Immature natural killer cell (primary cell): ENCODE measurements at regions not wholly inside any gene's neighbourhood (a gene's known extent, or its start where the extent isn't known, plus 50 kb on each side); places are given as distances from the start of the nearest gene placed in this dataset.

ENCODE experiments used
- DNase-seq, 3 donors: peaks; one replicate each; pipeline ENCODE4 v3.0.0; 2022; ENCODE audit warnings: mixed read lengths in 1 of 3
- H3K27ac Mint-ChIP-seq, 6 donors: one replicate each; pipeline ENCODE4 v1.8.0; 2020; ENCODE audit warnings: mixed read lengths in 6 of 6, mild to moderate bottlenecking in 5 of 6, inconsistent platforms in 4 of 6, moderate library complexity in 3 of 6
- H3K27me3 Mint-ChIP-seq, 3 donors: one replicate each; pipeline ENCODE4 v1.8.0; 2020 to 2021; ENCODE audit warnings: low read depth in 3 of 3, mild to moderate bottlenecking in 3 of 3, mixed read lengths in 3 of 3, moderate library complexity in 3 of 3, inconsistent platforms in 1 of 3
- H3K36me3 Mint-ChIP-seq, 3 donors: one replicate each; pipeline ENCODE4 v1.8.0; 2020; ENCODE audit warnings: mixed read lengths in 3 of 3, inconsistent platforms in 2 of 3, mild to moderate bottlenecking in 2 of 3
- H3K4me1 Mint-ChIP-seq, 2 donors: one replicate each; pipeline ENCODE4 v1.8.0; 2020; ENCODE audit warnings: inconsistent platforms in 2 of 2, mild to moderate bottlenecking in 2 of 2, mixed read lengths in 2 of 2, moderate library complexity in 1 of 2
- H3K4me3 Mint-ChIP-seq, 5 donors: one replicate each; pipeline ENCODE4 v1.8.0; 2020; ENCODE audit warnings: mild to moderate bottlenecking in 5 of 5, mixed read lengths in 5 of 5, inconsistent platforms in 3 of 5, moderate library complexity in 3 of 5
- H3K9me3 Mint-ChIP-seq, 6 donors: one replicate each; pipeline ENCODE4 v1.8.0; 2020; ENCODE audit warnings: mild to moderate bottlenecking in 6 of 6, mixed read lengths in 6 of 6, inconsistent platforms in 4 of 6, moderate library complexity in 3 of 6

DNA sequence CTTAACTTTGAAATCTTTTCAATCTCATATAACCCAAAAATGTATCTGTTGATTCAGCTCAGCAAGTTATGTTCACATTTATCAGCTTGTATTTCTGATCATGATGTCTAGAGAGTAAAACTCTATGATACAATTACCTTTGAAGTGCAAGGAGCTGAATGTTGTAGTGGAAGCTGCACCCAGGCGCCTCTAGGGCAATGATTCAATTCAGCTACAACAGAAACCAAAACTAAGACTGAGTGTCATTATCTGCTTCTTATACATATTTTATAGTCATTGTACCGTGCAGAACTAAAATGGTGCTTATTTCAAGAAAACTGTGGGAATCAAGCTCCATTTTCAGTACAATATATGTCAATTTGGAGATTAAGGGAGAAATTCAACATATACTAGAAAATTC lies 1237.5 kb downstream of the ZPLD1 start:
- peaks cover 0 to 4% (median 2%) of the 10 kb centered on the region in 3 donors for H3K27me3 Mint-ChIP-seq
- no peak overlapping the region for H3K27ac Mint-ChIP-seq
- H3K9me3 Mint-ChIP-seq = peaks cover 0 to 9% (median 2%) of the 10 kb centered on the region in 6 donors
- H3K4me1 Mint-ChIP-seq = no peaks in the 10 kb centered on the region
- H3K4me3 Mint-ChIP-seq = no peak overlapping the region
- no peak for DNase-seq
- no peaks in the 10 kb centered on the region for H3K36me3 Mint-ChIP-seq

DNA sequence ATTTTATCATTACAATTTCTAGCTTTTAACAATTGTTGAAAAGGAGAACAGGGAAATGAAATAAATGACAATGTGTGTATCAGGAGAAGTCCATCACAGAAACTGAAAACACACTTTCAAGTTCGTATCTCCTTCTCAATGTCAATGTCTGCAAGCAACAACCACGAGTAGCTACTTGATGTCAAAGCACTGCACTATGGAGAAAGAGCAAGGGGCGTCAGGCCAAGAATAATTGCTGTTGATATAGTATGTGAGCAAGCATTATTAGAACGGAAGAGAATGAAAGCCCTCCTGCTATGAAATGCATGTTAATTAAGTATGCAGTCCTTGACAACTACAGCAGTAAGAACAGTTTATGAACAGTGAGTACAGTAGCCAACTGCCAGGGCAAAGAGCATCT lies 1250.1 kb downstream of the ZPLD1 start:
- Mint-ChIP-seq H3K36me3 (no peaks in the 10 kb centered on the region), H3K4me3 (no peak overlapping the region)

DNA sequence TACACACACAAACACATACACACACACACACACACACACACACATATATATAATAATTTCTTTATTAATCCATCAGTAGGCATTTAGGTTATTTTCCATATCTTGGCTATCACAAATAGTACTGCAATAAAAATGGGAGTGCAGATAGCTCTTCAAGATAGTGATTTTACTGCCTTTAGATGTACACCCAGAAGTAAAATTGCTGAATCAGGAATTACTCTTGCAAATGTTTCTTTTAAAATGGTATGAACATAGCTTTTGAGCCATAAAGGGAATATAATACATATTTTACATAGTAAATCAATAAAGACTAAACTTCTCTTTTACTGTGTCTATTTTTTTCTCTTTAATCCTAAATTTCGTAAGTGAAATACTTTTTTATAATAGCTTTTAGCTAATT lies 1251.1 kb downstream of the ZPLD1 start:
- Mint-ChIP-seq H3K4me1 (no peaks in the 10 kb centered on the region), H3K27me3 (no peaks in the 10 kb centered on the region), H3K27ac (no peak overlapping the region), H3K4me3 (no peak overlapping the region), H3K9me3 (peaks cover 10 to 30% (median 16%) of the 10 kb centered on the region in 6 donors), H3K36me3 (no peaks in the 10 kb centered on the region)
- no peak for DNase-seq

More for the DNA sequence above, 1250.1 kb downstream of the ZPLD1 start:
- Mint-ChIP-seq H3K9me3 (peaks cover 9 to 25% (median 15%) of the 10 kb centered on the region in 6 donors), H3K4me1 (no peaks in the 10 kb centered on the region), H3K27ac (no peak overlapping the region), H3K27me3 (no peaks in the 10 kb centered on the region)
- DNase-seq = no peak

- H3K4me1 Mint-ChIP-seq = no peaks in the 10 kb centered on the region
- no peak overlapping the region for H3K27ac Mint-ChIP-seq
- H3K27me3 Mint-ChIP-seq = no peaks in the 10 kb centered on the region
- H3K4me3 Mint-ChIP-seq = no peak overlapping the region
- DNase-seq = no peak
- H3K9me3 Mint-ChIP-seq = peaks cover 17 to 45% (median 32%) of the 10 kb centered on the region in 6 donors
- no peaks in the 10 kb centered on the region for H3K36me3 Mint-ChIP-seq
Observed at GRCh38 chr3:103690536-103690935, 1255.7 kb downstream of the ZPLD1 start.

DNA sequence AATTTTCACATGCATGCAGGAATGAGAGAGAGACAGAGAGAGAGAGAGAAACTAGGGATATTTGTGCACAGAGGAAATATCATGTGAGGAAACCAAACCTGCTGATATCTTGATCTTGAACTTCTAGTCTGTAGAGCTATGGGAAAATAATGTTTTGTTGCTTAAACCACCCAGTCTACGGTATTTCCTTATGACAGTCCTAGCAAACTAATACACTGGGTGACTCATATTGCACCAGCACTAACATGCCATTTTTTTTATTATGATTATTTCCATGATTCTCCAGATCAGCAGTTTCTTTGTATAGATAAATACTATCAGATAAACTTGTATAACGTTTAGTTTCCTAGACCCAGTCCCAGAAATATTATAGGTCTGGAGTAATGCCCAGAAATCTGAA lies 1259.0 kb downstream of the ZPLD1 start:
- no peak overlapping the region for H3K27ac Mint-ChIP-seq
- no peaks in the 10 kb centered on the region for H3K36me3 Mint-ChIP-seq
- no peak for DNase-seq
- no peak overlapping the region for H3K4me3 Mint-ChIP-seq
- no peaks in the 10 kb centered on the region for H3K4me1 Mint-ChIP-seq
- H3K27me3 Mint-ChIP-seq = no peaks in the 10 kb centered on the region
- peaks cover 13 to 42% (median 30%) of the 10 kb centered on the region in 6 donors for H3K9me3 Mint-ChIP-seq

- H3K27me3 Mint-ChIP-seq = peaks cover 0 to 3% (median 0%) of the 10 kb centered on the region in 3 donors
- no peak overlapping the region for H3K27ac Mint-ChIP-seq
- no peaks in the 10 kb centered on the region for H3K36me3 Mint-ChIP-seq
Observed at GRCh38 chr3:103698646-103699045, 1263.8 kb downstream of the ZPLD1 start.

GRCh38 chr3:103699228-103699627 lies 1264.4 kb downstream of the ZPLD1 start:
- no peaks in the 10 kb centered on the region for H3K4me1 Mint-ChIP-seq
- H3K27ac Mint-ChIP-seq = no peak overlapping the region
- DNase-seq = no peak
- no peak overlapping the region for H3K4me3 Mint-ChIP-seq
- H3K36me3 Mint-ChIP-seq = no peaks in the 10 kb centered on the region
- peaks cover 0 to 18% (median 6%) of the 10 kb centered on the region in 6 donors for H3K9me3 Mint-ChIP-seq
- peaks cover 0 to 3% (median 0%) of the 10 kb centered on the region in 3 donors for H3K27me3 Mint-ChIP-seq

More at GRCh38 chr3:103698646-103699045, 1263.8 kb downstream of the ZPLD1 start:
- no peak for DNase-seq
- Mint-ChIP-seq H3K4me1 (no peaks in the 10 kb centered on the region), H3K4me3 (no peak overlapping the region), H3K9me3 (peaks cover 2 to 19% (median 6%) of the 10 kb centered on the region in 6 donors)

DNA sequence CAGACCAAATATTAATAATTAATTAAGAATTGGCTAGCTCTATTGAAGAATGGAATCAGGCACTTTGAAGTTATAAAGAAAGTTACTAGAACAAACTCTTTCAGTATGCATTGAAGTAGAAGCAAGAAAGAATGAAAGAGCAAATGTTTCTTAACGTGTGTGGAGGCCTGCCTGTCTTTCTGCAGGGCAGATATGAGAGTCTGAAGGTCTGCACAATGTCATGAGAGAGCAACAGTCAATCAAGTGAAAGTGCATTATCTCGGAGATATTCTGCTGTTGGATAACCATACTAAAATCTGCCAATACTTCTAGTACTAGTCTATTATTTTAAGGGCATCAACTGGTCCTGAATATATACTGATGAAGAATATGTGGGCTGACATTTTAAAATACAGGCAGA lies 1270.8 kb downstream of the ZPLD1 start:
- Mint-ChIP-seq H3K27ac (no peak overlapping the region), H3K27me3 (peaks cover 0 to 3% (median 0%) of the 10 kb centered on the region in 3 donors), H3K9me3 (peaks cover 0 to 11% (median 4%) of the 10 kb centered on the region in 6 donors), H3K4me3 (no peak overlapping the region), H3K4me1 (no peaks in the 10 kb centered on the region), H3K36me3 (no peaks in the 10 kb centered on the region)
- no peak for DNase-seq

- Mint-ChIP-seq H3K27ac (no peak overlapping the region), H3K9me3 (peaks cover 0 to 11% (median 4%) of the 10 kb centered on the region in 6 donors), H3K27me3 (peaks cover 0 to 3% (median 0%) of the 10 kb centered on the region in 3 donors)
Observed at GRCh38 chr3:103706671-103707070, 1271.9 kb downstream of the ZPLD1 start.

GRCh38 chr3:103711670-103712069 lies 1276.9 kb downstream of the ZPLD1 start:
- H3K9me3 Mint-ChIP-seq = peaks cover 0 to 18% (median 8%) of the 10 kb centered on the region in 6 donors
- no peak overlapping the region for H3K27ac Mint-ChIP-seq
- H3K27me3 Mint-ChIP-seq = peaks cover 0 to 2% (median 0%) of the 10 kb centered on the region in 3 donors

More at GRCh38 chr3:103706671-103707070, 1271.9 kb downstream of the ZPLD1 start:
- DNase-seq = no peak
- Mint-ChIP-seq H3K4me3 (no peak overlapping the region), H3K4me1 (no peaks in the 10 kb centered on the region), H3K36me3 (no peaks in the 10 kb centered on the region)

GRCh38 chr3:103712320-103713008 lies 1277.6 kb downstream of the ZPLD1 start:
- Mint-ChIP-seq H3K4me1 (no peaks in the 10 kb centered on the region), H3K27me3 (peaks cover 0 to 2% (median 0%) of the 10 kb centered on the region in 3 donors), H3K9me3 (peaks cover 0 to 22% (median 9%) of the 10 kb centered on the region in 6 donors), H3K27ac (no peak overlapping the region), H3K36me3 (no peaks in the 10 kb centered on the region), H3K4me3 (no peak overlapping the region)
- DNase-seq = no peak

More at GRCh38 chr3:103711670-103712069, 1276.9 kb downstream of the ZPLD1 start:
- H3K4me1 Mint-ChIP-seq = no peaks in the 10 kb centered on the region
- no peaks in the 10 kb centered on the region for H3K36me3 Mint-ChIP-seq
- H3K4me3 Mint-ChIP-seq = no peak overlapping the region
- DNase-seq = no peak

DNA sequence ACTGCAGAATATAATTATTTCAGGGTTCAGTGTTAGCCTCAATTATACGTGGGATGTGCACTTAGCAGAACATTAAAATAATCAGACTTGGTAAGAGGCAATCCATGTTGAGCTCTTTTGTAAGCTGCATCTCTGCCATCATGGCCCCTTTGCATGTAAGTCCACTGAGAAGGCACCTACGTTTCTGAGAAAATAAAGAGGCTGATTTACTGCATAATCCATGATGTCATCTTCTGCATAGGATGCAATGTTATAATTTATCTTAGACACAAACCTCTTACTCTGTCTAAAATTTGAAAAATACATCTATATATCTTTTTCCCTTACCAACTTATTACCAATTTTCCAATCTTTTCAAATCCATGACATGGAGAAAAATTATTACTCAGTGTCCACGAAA lies 1294.7 kb downstream of the ZPLD1 start:
- Mint-ChIP-seq H3K36me3 (no peaks in the 10 kb centered on the region), H3K4me1 (no peaks in the 10 kb centered on the region), H3K4me3 (no peak overlapping the region), H3K9me3 (peaks cover 4 to 30% (median 13%) of the 10 kb centered on the region in 6 donors), H3K27me3 (peaks cover 0 to 1% (median 0%) of the 10 kb centered on the region in 3 donors), H3K27ac (no peak overlapping the region)
- no peak for DNase-seq

- H3K36me3 Mint-ChIP-seq = no peaks in the 10 kb centered on the region
- peaks cover 7 to 30% (median 13%) of the 10 kb centered on the region in 6 donors for H3K9me3 Mint-ChIP-seq
- H3K4me3 Mint-ChIP-seq = no peak overlapping the region
- DNase-seq = no peak
- H3K27me3 Mint-ChIP-seq = peaks cover 0 to 1% (median 0%) of the 10 kb centered on the region in 3 donors
- no peak overlapping the region for H3K27ac Mint-ChIP-seq
- no peaks in the 10 kb centered on the region for H3K4me1 Mint-ChIP-seq
Observed at GRCh38 chr3:103730744-103731143, 1295.9 kb downstream of the ZPLD1 start.

GRCh38 chr3:103752986-103753385 lies 1318.2 kb downstream of the ZPLD1 start:
- Mint-ChIP-seq H3K27me3 (no peaks in the 10 kb centered on the region), H3K4me3 (no peak overlapping the region), H3K36me3 (no peaks in the 10 kb centered on the region), H3K27ac (no peak overlapping the region), H3K9me3 (peaks cover 2 to 20% (median 10%) of the 10 kb centered on the region in 6 donors), H3K4me1 (no peaks in the 10 kb centered on the region)
- no peak for DNase-seq
